Tibial artery (tissue), 4 donors: ENCODE measurements at regions not wholly inside any gene's neighbourhood (a gene's known extent, or its start where the extent isn't known, plus 50 kb on each side); places are given as distances from the start of the nearest gene placed in this dataset.
A peak's percentile ranks its signal among the peaks of the same experiment; 100 is the strongest.
"Not testable (repeated sequence)": the region's sequence is repeated elsewhere in the genome, so short reads cannot be mapped to it uniquely, and the experiment has no call there.

Experiments used
- DNase-seq, 2 donors: peaks; one replicate each; pipeline ENCODE4 v3.0.0-alpha.2; 2019
- H3K27ac ChIP-seq, 2 donors: fragments of 200-600 bp; sonication (generic) in 1 of 2; 1 replicate in 1 of 2; 2 replicates in 1 of 2; pipeline ENCODE4 v1.5.1; 2018 to 2019; ENCODE audit warnings: mild to moderate bottlenecking in 1 of 2
- H3K27me3 ChIP-seq, 2 donors: fragments of 200-600 bp; sonication (generic) in 1 of 2; one replicate each; pipeline versions ENCODE4 v1.5.1 to v1.6.0; 2016 to 2019
- H3K36me3 ChIP-seq, 3 donors: fragments of 200-600 bp; sonication (generic) in 2 of 3; one replicate each; pipeline ENCODE4 v1.5.1; 2016 to 2019; ENCODE audit warnings: mild to moderate bottlenecking in 2 of 3
- H3K4me1 ChIP-seq, 4 donors: fragments of 200-600 bp; sonication (generic) in 2 of 4; 1 replicate in 3 of 4; 2 replicates in 1 of 4; pipeline ENCODE4 v1.5.1; 2016 to 2019
- H3K4me3 ChIP-seq, 2 donors: fragments of 200-600 bp; sonication (generic) in 1 of 2; 1 replicate in 1 of 2; 2 replicates in 1 of 2; pipeline ENCODE4 v1.5.1; 2018 to 2019; ENCODE audit warnings: mild to moderate bottlenecking in 2 of 2
- H3K9me3 ChIP-seq, 3 donors: fragments of 200-600 bp; sonication (generic) in 1 of 3; one replicate each; pipeline ENCODE4 v1.5.1; 2016 to 2019
- intact Hi-C: fragments of 100-400 bp; cut with DNase I; formaldehyde crosslinking; loops from one replicate; pipeline ENCODE4 v1.15.0; 2023; ENCODE audit warnings: low total_unique reads
- TF ChIP-seq, protein P1 (sequence below), 2 experiments: fragments of 200-600 bp in 1 of 2; fragments of 450-650 bp in 1 of 2; IDR thresholded peaks; one replicate each; pipeline ENCODE4 v1.5.1; 2017 to 2019; ENCODE audit warnings: antibody characterized with exemption in 2 of 2, mild to moderate bottlenecking in 1 of 2, moderate library complexity in 1 of 2

DNA sequence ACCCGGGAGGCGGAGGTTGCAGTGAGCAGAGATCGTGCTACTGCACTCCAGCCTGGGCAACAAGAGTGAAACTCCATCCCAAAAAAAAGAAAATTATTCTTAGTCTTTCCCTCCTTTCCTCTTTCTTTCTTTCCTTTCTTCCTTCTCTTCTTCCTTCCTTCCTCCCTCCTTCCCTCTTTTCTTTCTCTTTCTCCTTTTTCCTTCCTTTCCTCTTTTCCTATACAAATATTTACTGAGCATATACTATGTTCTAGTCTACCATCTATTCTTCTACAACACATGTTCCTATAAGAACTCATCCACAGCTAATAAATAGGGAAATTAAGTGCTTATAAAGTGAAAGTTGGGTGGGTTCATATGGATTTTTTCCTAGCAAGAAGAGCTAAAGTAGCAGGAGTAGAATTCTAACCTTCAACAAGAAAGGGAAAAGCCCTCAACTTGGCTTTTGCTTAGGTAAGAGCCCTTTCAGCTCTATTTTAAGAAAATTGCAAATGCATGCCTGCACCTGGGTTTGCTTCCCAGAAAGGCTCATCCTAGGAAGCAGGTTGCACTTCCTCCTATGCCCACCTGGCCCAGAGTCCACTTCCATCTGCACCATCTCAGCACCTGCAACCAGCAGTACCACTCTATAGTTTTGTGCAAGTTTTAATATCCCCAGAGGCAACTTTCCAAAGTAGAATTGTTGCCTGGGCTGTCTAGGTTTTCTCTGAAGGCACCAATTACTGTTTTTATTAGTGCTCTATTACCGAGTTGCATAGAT, 122.0 kb upstream of the CCND2 start:
- H3K27me3 ChIP-seq, result no peaks in the 10 kb centered on the region
- TF ChIP-seq, protein P1, sequence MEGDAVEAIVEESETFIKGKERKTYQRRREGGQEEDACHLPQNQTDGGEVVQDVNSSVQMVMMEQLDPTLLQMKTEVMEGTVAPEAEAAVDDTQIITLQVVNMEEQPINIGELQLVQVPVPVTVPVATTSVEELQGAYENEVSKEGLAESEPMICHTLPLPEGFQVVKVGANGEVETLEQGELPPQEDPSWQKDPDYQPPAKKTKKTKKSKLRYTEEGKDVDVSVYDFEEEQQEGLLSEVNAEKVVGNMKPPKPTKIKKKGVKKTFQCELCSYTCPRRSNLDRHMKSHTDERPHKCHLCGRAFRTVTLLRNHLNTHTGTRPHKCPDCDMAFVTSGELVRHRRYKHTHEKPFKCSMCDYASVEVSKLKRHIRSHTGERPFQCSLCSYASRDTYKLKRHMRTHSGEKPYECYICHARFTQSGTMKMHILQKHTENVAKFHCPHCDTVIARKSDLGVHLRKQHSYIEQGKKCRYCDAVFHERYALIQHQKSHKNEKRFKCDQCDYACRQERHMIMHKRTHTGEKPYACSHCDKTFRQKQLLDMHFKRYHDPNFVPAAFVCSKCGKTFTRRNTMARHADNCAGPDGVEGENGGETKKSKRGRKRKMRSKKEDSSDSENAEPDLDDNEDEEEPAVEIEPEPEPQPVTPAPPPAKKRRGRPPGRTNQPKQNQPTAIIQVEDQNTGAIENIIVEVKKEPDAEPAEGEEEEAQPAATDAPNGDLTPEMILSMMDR (IDR thresholded peaks at IDR 0.05), result no peak
- intact Hi-C loops, result no loop called here
- H3K36me3 ChIP-seq, result no peaks in the 10 kb centered on the region
- no peak overlapping the region for H3K4me3 ChIP-seq
- no peaks in the 10 kb centered on the region for H3K4me1 ChIP-seq
- H3K9me3 ChIP-seq, result no peaks in the 10 kb centered on the region
- DNase-seq, result no peak
- H3K27ac ChIP-seq, result no peak overlapping the region

- H3K27ac ChIP-seq, H3K4me3 ChIP-seq, H3K36me3 ChIP-seq, DNase-seq, intact Hi-C loops, H3K27me3 ChIP-seq, H3K4me1 ChIP-seq, H3K9me3 ChIP-seq: not testable (repeated sequence)
Measured at GRCh38 chr12:4150355-4150754, 123.2 kb upstream of the CCND2 start.

GRCh38 chr12:4148418-4149056, 125.0 kb upstream of the CCND2 start:
- H3K4me1 ChIP-seq, result no peaks in the 10 kb centered on the region
- intact Hi-C loops, result no loop called here
- no peaks in the 10 kb centered on the region for H3K27me3 ChIP-seq
- H3K36me3 ChIP-seq, result no peaks in the 10 kb centered on the region
- H3K4me3 ChIP-seq, result no peak overlapping the region
- TF ChIP-seq, protein P1 (IDR thresholded peaks at IDR 0.05), result no peak
- H3K9me3 ChIP-seq, result no peaks in the 10 kb centered on the region
- no peak overlapping the region for H3K27ac ChIP-seq
- DNase-seq, result peak; percentile 45 to 72

- H3K4me3 ChIP-seq, result no peak overlapping the region
- H3K9me3 ChIP-seq, result no peaks in the 10 kb centered on the region
- TF ChIP-seq, protein P1 (IDR thresholded peaks at IDR 0.05), result no peak
- no peaks in the 10 kb centered on the region for H3K4me1 ChIP-seq
- no peaks in the 10 kb centered on the region for H3K27me3 ChIP-seq
- no peak for DNase-seq
- H3K36me3 ChIP-seq, result no peaks in the 10 kb centered on the region
- intact Hi-C loops, result no loop called here
- no peak overlapping the region for H3K27ac ChIP-seq
Measured at GRCh38 chr12:4147031-4147481, 126.5 kb upstream of the CCND2 start.

DNA sequence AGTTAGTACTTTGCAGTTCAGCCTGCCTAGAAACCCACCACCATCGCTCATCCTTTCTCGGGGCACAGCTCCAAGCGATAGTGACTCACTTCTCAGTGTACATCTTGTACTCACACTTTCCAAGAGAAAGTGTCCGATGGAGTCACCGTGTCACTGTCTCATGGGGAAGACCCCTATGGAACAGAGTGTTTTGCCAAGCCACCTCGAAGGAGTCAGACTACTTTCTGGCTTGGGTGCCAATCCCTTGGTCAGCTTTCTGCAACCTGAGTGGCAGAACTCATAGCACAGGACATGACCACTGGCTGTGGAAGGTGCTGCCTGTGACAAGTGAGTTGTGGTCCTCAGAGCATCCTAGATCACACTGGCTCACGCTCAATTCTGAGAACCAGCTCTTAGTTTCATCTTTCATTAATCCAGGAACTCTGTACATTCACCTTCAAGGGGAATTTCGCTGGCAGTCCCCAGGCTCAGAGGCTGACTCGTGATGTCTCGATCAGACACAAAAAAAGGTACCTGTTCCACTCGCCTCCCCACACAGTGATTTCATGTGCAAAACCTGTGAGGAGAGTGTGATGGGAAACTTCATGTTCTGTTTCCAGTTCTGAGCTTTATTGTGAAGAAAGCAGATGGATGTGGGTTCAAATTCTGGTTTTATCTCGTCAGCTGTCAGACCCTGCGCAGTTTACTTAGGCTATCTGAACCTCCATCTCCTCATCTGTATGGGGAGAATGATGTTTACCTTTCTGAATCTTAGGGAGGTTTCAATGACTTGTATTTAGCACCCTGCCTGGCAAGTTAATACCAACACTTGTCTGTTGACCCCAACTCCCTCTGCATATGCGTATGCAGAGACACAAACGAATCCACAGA, 127.3 kb upstream of the CCND2 start:
- Histone ChIP-seq H3K27ac (no peak overlapping the region), H3K4me1 (no peaks in the 10 kb centered on the region)
- intact Hi-C loops, result no loop called here

More for the DNA sequence above, 127.3 kb upstream of the CCND2 start:
- no peaks in the 10 kb centered on the region for H3K9me3 ChIP-seq
- DNase-seq, result no peak
- H3K27me3 ChIP-seq, result no peaks in the 10 kb centered on the region
- H3K36me3 ChIP-seq, result no peaks in the 10 kb centered on the region
- TF ChIP-seq, protein P1 (IDR thresholded peaks at IDR 0.05), result no peak
- H3K4me3 ChIP-seq, result no peak overlapping the region
